ENCODE measurements at regions not wholly inside any gene's neighbourhood (a gene's known extent, or its start where the extent isn't known, plus 50 kb on each side); places are given as distances from the start of the nearest gene placed in this dataset.

GRCh38 chr16:72367851-72368250, 195.9 kb upstream of the PMFBP1 start:
- no peak for TF ChIP-seq CTCF (IDR thresholded peaks at IDR 0.05)
- TF ChIP-seq POLR2A (IDR thresholded peaks at IDR 0.05) = no peak
- no peak for TF ChIP-seq POLR2AphosphoS5 (IDR thresholded peaks at IDR 0.05; ENCODE audit: insufficient read depth in 1 of 2, low read depth in 1 of 2)

Data from vagina (tissue), 2 donors.